WTC11 (cell line): ENCODE measurements at regions not wholly inside any gene's neighbourhood (a gene's known extent, or its start where the extent isn't known, plus 50 kb on each side); places are given as distances from the start of the nearest gene placed in this dataset.

ENCODE experiments used
- ATAC-seq: fragments of 200-7000 bp; cut with Tn5 transposase; 2 replicates; pipeline ENCODE4 v1.10.0; 2021; ENCODE audit warnings: mild to moderate bottlenecking, moderate library complexity
- CTCF ChIA-PET: fragments of 300-600 bp; sonication (Branson Sonifier 250); formaldehyde crosslinking; loops from one replicate; lab custom pipeline; 2021; ENCODE audit warnings: antibody characterized with exemption; lab: Charles Lee
- POLR2A ChIA-PET: fragments of 350-600 bp; sonication (Branson Sonifier 250); formaldehyde crosslinking; loops from one replicate; lab custom pipeline; 2021; ENCODE audit warnings: antibody characterized with exemption; lab: Charles Lee
- DNase-seq: peaks from one replicate; pipeline ENCODE4 v3.0.0; 2021; ENCODE audit warnings: low spot score
- H3K27ac Mint-ChIP-seq: 2 replicates; pipeline ENCODE4 v1.8.0; 2021; ENCODE audit warnings: mixed read lengths
- H3K27me3 Mint-ChIP-seq: 2 replicates; pipeline ENCODE4 v1.8.0; 2021; ENCODE audit warnings: low read depth, mild to moderate bottlenecking, moderate library complexity, mixed read lengths
- H3K36me3 Mint-ChIP-seq: 2 replicates; pipeline ENCODE4 v1.8.0; 2021; ENCODE audit warnings: mixed read lengths
- H3K4me1 Mint-ChIP-seq: 2 replicates; pipeline ENCODE4 v1.8.0; 2022; ENCODE audit warnings: mixed read lengths
- H3K4me3 Mint-ChIP-seq: 2 replicates; pipeline ENCODE4 v1.8.0; 2021; ENCODE audit warnings: mild to moderate bottlenecking, moderate library complexity, mixed read lengths
- H3K9me3 Mint-ChIP-seq: 2 replicates; pipeline ENCODE4 v1.8.0; 2021; ENCODE audit warnings: mixed read lengths
- CBFB ChIP-seq: sonication (generic); formaldehyde crosslinking; IDR thresholded peaks from 2 replicates; pipeline ENCODE4 v1.8.1; 2022; ENCODE audit warnings: mild to moderate bottlenecking, low read depth, missing genetic modification reagents
- ELF4 ChIP-seq: sonication (generic); formaldehyde crosslinking; IDR thresholded peaks from 2 replicates; pipeline ENCODE4 v1.8.1; 2022; ENCODE audit warnings: low read depth, mild to moderate bottlenecking, moderate library complexity, missing genetic modification reagents
- EMX1 ChIP-seq: fragments of 250-450 bp; sonication (Bioruptor Pico); IDR thresholded peaks from 2 replicates; pipeline ENCODE4 v1.8.0; 2021; ENCODE audit warnings: mild to moderate bottlenecking
- FOXP1 ChIP-seq: sonication (generic); formaldehyde crosslinking; IDR thresholded peaks from 2 replicates; pipeline ENCODE4 v1.8.0; 2022; ENCODE audit warnings: missing genetic modification reagents, mild to moderate bottlenecking, moderate library complexity, borderline replicate concordance
- MYBL2 ChIP-seq: sonication (generic); formaldehyde crosslinking; IDR thresholded peaks from 2 replicates; pipeline ENCODE4 v1.8.1; 2023; ENCODE audit warnings: mild to moderate bottlenecking, moderate library complexity, missing genetic modification reagents
- PRRX2 ChIP-seq: fragments of 250-450 bp; sonication (Bioruptor Pico); IDR thresholded peaks from 2 replicates; pipeline ENCODE4 v1.8.0; 2021; ENCODE audit warnings: mild to moderate bottlenecking
- TCF7 ChIP-seq: sonication (generic); formaldehyde crosslinking; IDR thresholded peaks from 2 replicates; pipeline ENCODE4 v1.8.0; 2022; ENCODE audit warnings: mild to moderate bottlenecking, low read depth, missing genetic modification reagents, moderate library complexity
- TP53 ChIP-seq: sonication (generic); formaldehyde crosslinking; IDR thresholded peaks from 2 replicates; pipeline ENCODE4 v1.8.1; 2023; ENCODE audit warnings: mild to moderate bottlenecking, missing genetic modification reagents
- ZNF416 ChIP-seq: fragments of 250-450 bp; sonication (Bioruptor Pico); IDR thresholded peaks from 2 replicates; pipeline ENCODE4 v1.9.0; 2021; ENCODE audit warnings: mild to moderate bottlenecking, inconsistent platforms
- ZNF423 ChIP-seq: fragments of 250-450 bp; sonication (Bioruptor Pico); IDR thresholded peaks from 2 replicates; pipeline ENCODE4 v2.1.2; 2022; ENCODE audit warnings: mild to moderate bottlenecking, moderate library complexity
- TF ChIP-seq, protein P1 (sequence below): fragments of 250-450 bp; sonication (Bioruptor Pico); conservative IDR thresholded peaks from 2 replicates; pipeline ENCODE4 v1.9.0; 2021; ENCODE audit warnings: mild to moderate bottlenecking
- TF ChIP-seq, protein P2 (sequence below): sonication (generic); formaldehyde crosslinking; IDR thresholded peaks from 2 replicates; pipeline ENCODE4 v1.8.1; 2023; ENCODE audit warnings: mild to moderate bottlenecking, moderate library complexity, missing genetic modification reagents
- TF ChIP-seq, protein P3 (sequence below): sonication (generic); formaldehyde crosslinking; IDR thresholded peaks from 2 replicates; pipeline ENCODE4 v1.8.0; 2022; ENCODE audit warnings: missing genetic modification reagents
- TF ChIP-seq, protein P4 (sequence below): sonication (generic); formaldehyde crosslinking; IDR thresholded peaks from 2 replicates; pipeline ENCODE4 v1.8.1; 2022; ENCODE audit warnings: low read depth, missing genetic modification reagents, borderline replicate concordance
- TF ChIP-seq, protein P5 (sequence below): sonication (generic); formaldehyde crosslinking; IDR thresholded peaks from 2 replicates; pipeline ENCODE4 v1.8.1; 2022; ENCODE audit warnings: mild to moderate bottlenecking, moderate library complexity, missing genetic modification reagents
- TF ChIP-seq, protein P6 (sequence below): fragments of 250-450 bp; sonication (Bioruptor Pico); IDR thresholded peaks from 2 replicates; pipeline ENCODE4 v1.9.0; 2021; ENCODE audit warnings: mild to moderate bottlenecking, borderline replicate concordance
- TF ChIP-seq, protein P7 (sequence below): fragments of 250-450 bp; sonication (Bioruptor Pico); IDR thresholded peaks from 2 replicates; pipeline ENCODE4 v1.9.0; 2021; ENCODE audit warnings: mild to moderate bottlenecking

DNA sequence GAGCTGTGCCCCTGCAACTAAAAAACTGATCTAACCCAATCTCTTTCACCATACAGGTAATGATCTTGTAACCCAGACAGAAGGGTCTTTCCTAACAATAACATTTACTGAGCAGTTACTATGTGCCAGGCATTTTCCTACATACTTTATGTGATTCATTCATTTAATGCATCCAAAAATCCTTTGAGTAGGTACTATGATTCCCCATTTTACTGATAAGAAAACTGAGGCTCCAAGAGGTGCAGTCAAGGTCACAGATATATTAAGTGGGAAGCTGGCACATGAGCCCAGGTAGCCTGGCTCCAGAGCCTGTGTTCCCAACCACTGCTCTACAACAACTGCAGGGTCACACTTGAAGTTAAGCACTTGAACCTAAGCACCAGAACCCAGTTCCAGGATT is 87.6 kb downstream of the NCR2 start:
- ATAC-seq: no peak
- no peak overlapping the region for H3K4me3 Mint-ChIP-seq
- H3K4me1 Mint-ChIP-seq: no peaks in the 10 kb centered on the region; the same call in 1 of the 2 replicates
- no peak overlapping the region for H3K27ac Mint-ChIP-seq
- CTCF ChIA-PET: interaction anchor here (0.8 to 3.1 kb wide), 4 partner anchors 20 to 179 kb away, joined by 3 to 17 read pairs (median 4); no protein-coding TSS in a partner anchor
- no peak for TF ChIP-seq ELF4 (CRISPR knock-in tag)
- no peak for TF ChIP-seq MYBL2 (CRISPR knock-in tag)
- no peak for TF ChIP-seq PRRX2
- TF ChIP-seq ZNF423: no peak
- no peak for TF ChIP-seq TCF7 (CRISPR knock-in tag)
- TF ChIP-seq ZNF416 (CRISPR knock-in tag): no peak
- TF ChIP-seq, protein P1, sequence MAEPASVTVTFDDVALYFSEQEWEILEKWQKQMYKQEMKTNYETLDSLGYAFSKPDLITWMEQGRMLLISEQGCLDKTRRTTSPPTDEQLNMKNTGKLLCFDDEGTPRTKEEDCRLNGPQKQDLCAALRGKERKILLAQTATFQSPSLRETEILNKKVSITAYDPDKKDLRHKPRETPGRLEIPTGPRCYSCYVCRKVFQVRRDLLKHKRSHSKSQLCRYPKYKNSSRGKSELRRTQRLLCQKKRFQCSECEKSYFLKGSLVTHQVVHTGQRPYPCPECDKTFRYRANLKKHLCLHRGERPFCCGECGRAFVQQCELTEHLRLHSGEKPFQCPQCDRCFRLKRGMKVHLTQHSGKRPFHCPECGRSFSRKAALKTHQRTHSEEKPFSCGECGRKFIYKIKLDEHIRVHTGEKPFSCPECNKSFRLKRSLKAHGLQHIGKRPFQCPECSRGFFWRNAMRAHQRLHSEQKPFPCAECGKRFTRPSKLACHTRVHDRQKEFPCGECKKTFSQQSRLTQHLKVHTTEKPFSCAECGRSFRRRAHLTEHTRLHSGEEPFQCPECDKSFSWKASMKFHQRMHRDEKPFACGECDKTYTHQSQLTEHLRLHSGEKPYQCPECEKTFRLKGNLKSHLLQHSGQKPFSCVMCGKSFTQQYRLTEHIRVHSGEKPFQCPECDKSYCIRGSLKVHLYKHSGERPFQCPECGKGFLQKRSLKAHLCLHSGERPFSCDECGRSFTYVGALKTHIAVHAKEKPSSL: no peak
- TF ChIP-seq, protein P2, sequence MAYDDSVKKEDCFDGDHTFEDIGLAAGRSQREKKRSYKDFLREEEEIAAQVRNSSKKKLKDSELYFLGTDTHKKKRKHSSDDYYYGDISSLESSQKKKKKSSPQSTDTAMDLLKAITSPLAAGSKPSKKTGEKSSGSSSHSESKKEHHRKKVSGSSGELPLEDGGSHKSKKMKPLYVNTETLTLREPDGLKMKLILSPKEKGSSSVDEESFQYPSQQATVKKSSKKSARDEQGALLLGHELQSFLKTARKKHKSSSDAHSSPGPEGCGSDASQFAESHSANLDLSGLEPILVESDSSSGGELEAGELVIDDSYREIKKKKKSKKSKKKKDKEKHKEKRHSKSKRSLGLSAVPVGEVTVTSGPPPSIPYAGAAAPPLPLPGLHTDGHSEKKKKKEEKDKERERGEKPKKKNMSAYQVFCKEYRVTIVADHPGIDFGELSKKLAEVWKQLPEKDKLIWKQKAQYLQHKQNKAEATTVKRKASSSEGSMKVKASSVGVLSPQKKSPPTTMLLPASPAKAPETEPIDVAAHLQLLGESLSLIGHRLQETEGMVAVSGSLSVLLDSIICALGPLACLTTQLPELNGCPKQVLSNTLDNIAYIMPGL (CRISPR knock-in tag): no peak
- TF ChIP-seq FOXP1: no peak
- no peak for TF ChIP-seq TP53 (CRISPR knock-in tag)
- TF ChIP-seq, protein P3, sequence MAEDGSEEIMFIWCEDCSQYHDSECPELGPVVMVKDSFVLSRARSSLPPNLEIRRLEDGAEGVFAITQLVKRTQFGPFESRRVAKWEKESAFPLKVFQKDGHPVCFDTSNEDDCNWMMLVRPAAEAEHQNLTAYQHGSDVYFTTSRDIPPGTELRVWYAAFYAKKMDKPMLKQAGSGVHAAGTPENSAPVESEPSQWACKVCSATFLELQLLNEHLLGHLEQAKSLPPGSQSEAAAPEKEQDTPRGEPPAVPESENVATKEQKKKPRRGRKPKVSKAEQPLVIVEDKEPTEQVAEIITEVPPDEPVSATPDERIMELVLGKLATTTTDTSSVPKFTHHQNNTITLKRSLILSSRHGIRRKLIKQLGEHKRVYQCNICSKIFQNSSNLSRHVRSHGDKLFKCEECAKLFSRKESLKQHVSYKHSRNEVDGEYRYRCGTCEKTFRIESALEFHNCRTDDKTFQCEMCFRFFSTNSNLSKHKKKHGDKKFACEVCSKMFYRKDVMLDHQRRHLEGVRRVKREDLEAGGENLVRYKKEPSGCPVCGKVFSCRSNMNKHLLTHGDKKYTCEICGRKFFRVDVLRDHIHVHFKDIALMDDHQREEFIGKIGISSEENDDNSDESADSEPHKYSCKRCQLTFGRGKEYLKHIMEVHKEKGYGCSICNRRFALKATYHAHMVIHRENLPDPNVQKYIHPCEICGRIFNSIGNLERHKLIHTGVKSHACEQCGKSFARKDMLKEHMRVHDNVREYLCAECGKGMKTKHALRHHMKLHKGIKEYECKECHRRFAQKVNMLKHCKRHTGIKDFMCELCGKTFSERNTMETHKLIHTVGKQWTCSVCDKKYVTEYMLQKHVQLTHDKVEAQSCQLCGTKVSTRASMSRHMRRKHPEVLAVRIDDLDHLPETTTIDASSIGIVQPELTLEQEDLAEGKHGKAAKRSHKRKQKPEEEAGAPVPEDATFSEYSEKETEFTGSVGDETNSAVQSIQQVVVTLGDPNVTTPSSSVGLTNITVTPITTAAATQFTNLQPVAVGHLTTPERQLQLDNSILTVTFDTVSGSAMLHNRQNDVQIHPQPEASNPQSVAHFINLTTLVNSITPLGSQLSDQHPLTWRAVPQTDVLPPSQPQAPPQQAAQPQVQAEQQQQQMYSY (CRISPR knock-in tag): no peak
- TF ChIP-seq, protein P4, sequence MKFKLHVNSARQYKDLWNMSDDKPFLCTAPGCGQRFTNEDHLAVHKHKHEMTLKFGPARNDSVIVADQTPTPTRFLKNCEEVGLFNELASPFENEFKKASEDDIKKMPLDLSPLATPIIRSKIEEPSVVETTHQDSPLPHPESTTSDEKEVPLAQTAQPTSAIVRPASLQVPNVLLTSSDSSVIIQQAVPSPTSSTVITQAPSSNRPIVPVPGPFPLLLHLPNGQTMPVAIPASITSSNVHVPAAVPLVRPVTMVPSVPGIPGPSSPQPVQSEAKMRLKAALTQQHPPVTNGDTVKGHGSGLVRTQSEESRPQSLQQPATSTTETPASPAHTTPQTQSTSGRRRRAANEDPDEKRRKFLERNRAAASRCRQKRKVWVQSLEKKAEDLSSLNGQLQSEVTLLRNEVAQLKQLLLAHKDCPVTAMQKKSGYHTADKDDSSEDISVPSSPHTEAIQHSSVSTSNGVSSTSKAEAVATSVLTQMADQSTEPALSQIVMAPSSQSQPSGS (CRISPR knock-in tag): no peak
- TF ChIP-seq EMX1 (CRISPR knock-in tag): no peak
- TF ChIP-seq, protein P5, sequence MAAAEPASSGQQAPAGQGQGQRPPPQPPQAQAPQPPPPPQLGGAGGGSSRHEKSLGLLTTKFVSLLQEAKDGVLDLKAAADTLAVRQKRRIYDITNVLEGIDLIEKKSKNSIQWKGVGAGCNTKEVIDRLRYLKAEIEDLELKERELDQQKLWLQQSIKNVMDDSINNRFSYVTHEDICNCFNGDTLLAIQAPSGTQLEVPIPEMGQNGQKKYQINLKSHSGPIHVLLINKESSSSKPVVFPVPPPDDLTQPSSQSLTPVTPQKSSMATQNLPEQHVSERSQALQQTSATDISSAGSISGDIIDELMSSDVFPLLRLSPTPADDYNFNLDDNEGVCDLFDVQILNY (CRISPR knock-in tag): no peak
- TF ChIP-seq, protein P6, sequence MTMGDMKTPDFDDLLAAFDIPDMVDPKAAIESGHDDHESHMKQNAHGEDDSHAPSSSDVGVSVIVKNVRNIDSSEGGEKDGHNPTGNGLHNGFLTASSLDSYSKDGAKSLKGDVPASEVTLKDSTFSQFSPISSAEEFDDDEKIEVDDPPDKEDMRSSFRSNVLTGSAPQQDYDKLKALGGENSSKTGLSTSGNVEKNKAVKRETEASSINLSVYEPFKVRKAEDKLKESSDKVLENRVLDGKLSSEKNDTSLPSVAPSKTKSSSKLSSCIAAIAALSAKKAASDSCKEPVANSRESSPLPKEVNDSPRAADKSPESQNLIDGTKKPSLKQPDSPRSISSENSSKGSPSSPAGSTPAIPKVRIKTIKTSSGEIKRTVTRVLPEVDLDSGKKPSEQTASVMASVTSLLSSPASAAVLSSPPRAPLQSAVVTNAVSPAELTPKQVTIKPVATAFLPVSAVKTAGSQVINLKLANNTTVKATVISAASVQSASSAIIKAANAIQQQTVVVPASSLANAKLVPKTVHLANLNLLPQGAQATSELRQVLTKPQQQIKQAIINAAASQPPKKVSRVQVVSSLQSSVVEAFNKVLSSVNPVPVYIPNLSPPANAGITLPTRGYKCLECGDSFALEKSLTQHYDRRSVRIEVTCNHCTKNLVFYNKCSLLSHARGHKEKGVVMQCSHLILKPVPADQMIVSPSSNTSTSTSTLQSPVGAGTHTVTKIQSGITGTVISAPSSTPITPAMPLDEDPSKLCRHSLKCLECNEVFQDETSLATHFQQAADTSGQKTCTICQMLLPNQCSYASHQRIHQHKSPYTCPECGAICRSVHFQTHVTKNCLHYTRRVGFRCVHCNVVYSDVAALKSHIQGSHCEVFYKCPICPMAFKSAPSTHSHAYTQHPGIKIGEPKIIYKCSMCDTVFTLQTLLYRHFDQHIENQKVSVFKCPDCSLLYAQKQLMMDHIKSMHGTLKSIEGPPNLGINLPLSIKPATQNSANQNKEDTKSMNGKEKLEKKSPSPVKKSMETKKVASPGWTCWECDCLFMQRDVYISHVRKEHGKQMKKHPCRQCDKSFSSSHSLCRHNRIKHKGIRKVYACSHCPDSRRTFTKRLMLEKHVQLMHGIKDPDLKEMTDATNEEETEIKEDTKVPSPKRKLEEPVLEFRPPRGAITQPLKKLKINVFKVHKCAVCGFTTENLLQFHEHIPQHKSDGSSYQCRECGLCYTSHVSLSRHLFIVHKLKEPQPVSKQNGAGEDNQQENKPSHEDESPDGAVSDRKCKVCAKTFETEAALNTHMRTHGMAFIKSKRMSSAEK (CRISPR knock-in tag): no peak
- TF ChIP-seq, protein P7, sequence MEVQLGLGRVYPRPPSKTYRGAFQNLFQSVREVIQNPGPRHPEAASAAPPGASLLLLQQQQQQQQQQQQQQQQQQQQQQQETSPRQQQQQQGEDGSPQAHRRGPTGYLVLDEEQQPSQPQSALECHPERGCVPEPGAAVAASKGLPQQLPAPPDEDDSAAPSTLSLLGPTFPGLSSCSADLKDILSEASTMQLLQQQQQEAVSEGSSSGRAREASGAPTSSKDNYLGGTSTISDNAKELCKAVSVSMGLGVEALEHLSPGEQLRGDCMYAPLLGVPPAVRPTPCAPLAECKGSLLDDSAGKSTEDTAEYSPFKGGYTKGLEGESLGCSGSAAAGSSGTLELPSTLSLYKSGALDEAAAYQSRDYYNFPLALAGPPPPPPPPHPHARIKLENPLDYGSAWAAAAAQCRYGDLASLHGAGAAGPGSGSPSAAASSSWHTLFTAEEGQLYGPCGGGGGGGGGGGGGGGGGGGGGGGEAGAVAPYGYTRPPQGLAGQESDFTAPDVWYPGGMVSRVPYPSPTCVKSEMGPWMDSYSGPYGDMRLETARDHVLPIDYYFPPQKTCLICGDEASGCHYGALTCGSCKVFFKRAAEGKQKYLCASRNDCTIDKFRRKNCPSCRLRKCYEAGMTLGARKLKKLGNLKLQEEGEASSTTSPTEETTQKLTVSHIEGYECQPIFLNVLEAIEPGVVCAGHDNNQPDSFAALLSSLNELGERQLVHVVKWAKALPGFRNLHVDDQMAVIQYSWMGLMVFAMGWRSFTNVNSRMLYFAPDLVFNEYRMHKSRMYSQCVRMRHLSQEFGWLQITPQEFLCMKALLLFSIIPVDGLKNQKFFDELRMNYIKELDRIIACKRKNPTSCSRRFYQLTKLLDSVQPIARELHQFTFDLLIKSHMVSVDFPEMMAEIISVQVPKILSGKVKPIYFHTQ (CRISPR knock-in tag): no peak
- no peak for TF ChIP-seq CBFB (CRISPR knock-in tag)
- TF ChIP-seq, all 79 proteins: peak for 0
- peaks cover 5% of the 10 kb centered on the region for H3K9me3 Mint-ChIP-seq
- H3K27me3 Mint-ChIP-seq: peaks cover 55% of the 10 kb centered on the region
- no peak for DNase-seq
- H3K36me3 Mint-ChIP-seq: peaks cover 5% of the 10 kb centered on the region; the same call in 1 of the 2 replicates
- POLR2A ChIA-PET: no interaction called here
